Calu3 (cell line): ENCODE measurements at regions not wholly inside any gene's neighbourhood (a gene's known extent, or its start where the extent isn't known, plus 50 kb on each side); places are given as distances from the start of the nearest gene placed in this dataset.

Experiments
- BruUV-seq: library from RNA; stranded (reverse); fragments of 400-500 nt; replicated peaks from 2 replicates; lab custom pipeline; 2021; lab: Mats Ljungman, UMichigan
- CTCF ChIA-PET: fragments of 300-600 bp; sonication (Branson Sonifier 250); formaldehyde crosslinking; loops from one replicate; lab custom pipeline; 2022; ENCODE audit warnings: antibody characterized with exemption; lab: Charles Lee
- DNase-seq: peaks from one replicate; pipeline ENCODE4 v3.0.0; 2022
- H3K27ac Mint-ChIP-seq: one replicate; pipeline ENCODE4 v1.8.0; 2022; ENCODE audit warnings: mixed read lengths; ENCODE audit not compliant: unreplicated experiment
- H3K27me3 Mint-ChIP-seq: one replicate; pipeline ENCODE4 v1.8.0; 2022; ENCODE audit warnings: mixed read lengths; ENCODE audit not compliant: unreplicated experiment
- H3K36me3 Mint-ChIP-seq: one replicate; pipeline ENCODE4 v1.8.0; 2022; ENCODE audit warnings: mild to moderate bottlenecking, moderate library complexity, mixed read lengths; ENCODE audit not compliant: insufficient read depth, unreplicated experiment
- H3K4me1 Mint-ChIP-seq: one replicate; pipeline ENCODE4 v1.8.0; 2022; ENCODE audit warnings: mild to moderate bottlenecking, low read depth, mixed read lengths; ENCODE audit not compliant: unreplicated experiment
- H3K4me3 Mint-ChIP-seq: one replicate; pipeline ENCODE4 v1.8.0; 2022; ENCODE audit warnings: mild to moderate bottlenecking, low read depth, moderate library complexity, mixed read lengths; ENCODE audit not compliant: unreplicated experiment
- H3K9me3 Mint-ChIP-seq: one replicate; pipeline ENCODE4 v1.8.0; 2022; ENCODE audit warnings: low read depth, mixed read lengths; ENCODE audit not compliant: unreplicated experiment
- intact Hi-C: fragments of 100-400 bp; cut with micrococcal nuclease; formaldehyde crosslinking; loops from one replicate; pipeline ENCODE4 v1.10.0; 2022; ENCODE audit not compliant: unreplicated experiment
- TF ChIP-seq, protein P1 (sequence below): fragments of 200-600 bp; IDR thresholded peaks from one replicate; pipeline ENCODE4 v1.8.0; 2022; ENCODE audit warnings: antibody characterized with exemption; ENCODE audit not compliant: unreplicated experiment

DNA sequence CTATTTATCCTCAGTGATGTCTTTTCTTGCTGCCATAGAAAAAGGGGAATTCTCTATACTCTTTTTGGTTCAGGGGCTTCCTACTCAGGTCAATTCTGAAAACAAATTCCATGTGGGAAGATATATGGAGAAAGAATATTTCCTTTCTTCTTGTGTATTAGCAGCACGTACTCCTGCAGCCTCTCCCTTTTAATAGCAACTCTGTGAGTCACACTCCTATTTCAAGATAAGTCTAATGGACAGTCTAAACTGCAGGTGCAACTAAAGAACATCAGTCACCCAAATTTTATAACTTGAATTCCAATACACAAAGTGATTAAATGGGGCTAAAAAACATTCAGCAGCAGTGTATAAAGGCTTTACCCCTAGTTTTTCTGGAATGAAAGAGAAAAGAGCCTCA is 942.2 kb downstream of the CNTNAP5 start:
- H3K4me1 Mint-ChIP-seq, result no peaks in the 10 kb centered on the region
- no peaks in the 10 kb centered on the region for H3K36me3 Mint-ChIP-seq
- CTCF ChIA-PET, result no interaction called here
- TF ChIP-seq, protein P1, sequence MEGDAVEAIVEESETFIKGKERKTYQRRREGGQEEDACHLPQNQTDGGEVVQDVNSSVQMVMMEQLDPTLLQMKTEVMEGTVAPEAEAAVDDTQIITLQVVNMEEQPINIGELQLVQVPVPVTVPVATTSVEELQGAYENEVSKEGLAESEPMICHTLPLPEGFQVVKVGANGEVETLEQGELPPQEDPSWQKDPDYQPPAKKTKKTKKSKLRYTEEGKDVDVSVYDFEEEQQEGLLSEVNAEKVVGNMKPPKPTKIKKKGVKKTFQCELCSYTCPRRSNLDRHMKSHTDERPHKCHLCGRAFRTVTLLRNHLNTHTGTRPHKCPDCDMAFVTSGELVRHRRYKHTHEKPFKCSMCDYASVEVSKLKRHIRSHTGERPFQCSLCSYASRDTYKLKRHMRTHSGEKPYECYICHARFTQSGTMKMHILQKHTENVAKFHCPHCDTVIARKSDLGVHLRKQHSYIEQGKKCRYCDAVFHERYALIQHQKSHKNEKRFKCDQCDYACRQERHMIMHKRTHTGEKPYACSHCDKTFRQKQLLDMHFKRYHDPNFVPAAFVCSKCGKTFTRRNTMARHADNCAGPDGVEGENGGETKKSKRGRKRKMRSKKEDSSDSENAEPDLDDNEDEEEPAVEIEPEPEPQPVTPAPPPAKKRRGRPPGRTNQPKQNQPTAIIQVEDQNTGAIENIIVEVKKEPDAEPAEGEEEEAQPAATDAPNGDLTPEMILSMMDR, result no peak
- DNase-seq, result no peak
- no peaks in the 10 kb centered on the region for H3K27me3 Mint-ChIP-seq
- no peak overlapping the region for H3K4me3 Mint-ChIP-seq
- peaks cover 5% of the 10 kb centered on the region for H3K9me3 Mint-ChIP-seq
- no peak overlapping the region for H3K27ac Mint-ChIP-seq
- intact Hi-C loops, result no loop called here
- BruUV-seq, result no TSS peak

DNA sequence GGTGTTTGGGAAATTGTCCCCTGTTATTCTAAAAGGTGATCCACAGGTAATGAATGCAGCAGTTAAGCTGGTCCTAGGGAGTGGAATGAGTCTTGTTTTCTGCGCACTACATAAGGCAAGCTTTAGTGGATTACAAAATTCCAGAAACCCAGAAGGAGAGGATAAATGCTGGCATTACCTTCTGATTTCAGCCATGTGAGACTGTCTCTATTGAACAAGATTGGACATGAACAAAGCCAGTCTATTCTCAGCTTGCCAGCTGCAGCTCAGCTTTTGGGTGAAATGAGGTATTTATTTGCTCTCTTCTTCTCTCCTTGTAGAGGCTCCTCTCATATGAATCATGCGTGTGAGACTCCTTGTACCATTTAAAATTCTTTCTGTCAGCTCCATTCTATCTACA is 944.9 kb downstream of the CNTNAP5 start:
- Mint-ChIP-seq H3K36me3 (no peaks in the 10 kb centered on the region), H3K4me3 (no peak overlapping the region), H3K9me3 (peaks cover 5% of the 10 kb centered on the region), H3K27ac (no peak overlapping the region), H3K27me3 (no peaks in the 10 kb centered on the region), H3K4me1 (no peaks in the 10 kb centered on the region)
- intact Hi-C loops, result no loop called here
- no TSS peak for BruUV-seq
- TF ChIP-seq, protein P1, result no peak
- DNase-seq, result no peak
- CTCF ChIA-PET, result no interaction called here

DNA sequence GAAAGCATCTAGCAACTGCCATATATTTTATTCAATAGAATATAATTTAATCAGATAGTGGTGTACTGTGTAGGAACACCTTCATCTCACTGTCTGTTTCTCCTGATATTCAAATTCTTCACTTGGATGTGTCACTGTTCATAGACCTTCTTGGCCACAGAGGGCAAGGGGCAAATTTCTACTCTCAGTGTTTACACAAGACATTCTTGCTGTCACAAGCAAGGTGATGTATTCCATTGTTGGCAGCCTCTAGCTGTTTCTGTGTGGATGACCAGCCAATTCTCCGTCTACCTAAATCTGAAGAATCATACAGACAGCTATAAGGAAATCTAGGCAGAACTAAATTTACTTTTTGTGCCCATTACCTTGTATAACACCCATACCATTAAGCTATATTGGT is 948.3 kb downstream of the CNTNAP5 start:
- Mint-ChIP-seq H3K36me3 (no peaks in the 10 kb centered on the region), H3K9me3 (peaks cover 9% of the 10 kb centered on the region), H3K27ac (no peak overlapping the region), H3K4me1 (no peaks in the 10 kb centered on the region), H3K4me3 (no peak overlapping the region), H3K27me3 (no peaks in the 10 kb centered on the region)
- no TSS peak for BruUV-seq
- CTCF ChIA-PET, result no interaction called here
- intact Hi-C loops, result no loop called here
- DNase-seq, result no peak
- TF ChIP-seq, protein P1, result no peak

DNA sequence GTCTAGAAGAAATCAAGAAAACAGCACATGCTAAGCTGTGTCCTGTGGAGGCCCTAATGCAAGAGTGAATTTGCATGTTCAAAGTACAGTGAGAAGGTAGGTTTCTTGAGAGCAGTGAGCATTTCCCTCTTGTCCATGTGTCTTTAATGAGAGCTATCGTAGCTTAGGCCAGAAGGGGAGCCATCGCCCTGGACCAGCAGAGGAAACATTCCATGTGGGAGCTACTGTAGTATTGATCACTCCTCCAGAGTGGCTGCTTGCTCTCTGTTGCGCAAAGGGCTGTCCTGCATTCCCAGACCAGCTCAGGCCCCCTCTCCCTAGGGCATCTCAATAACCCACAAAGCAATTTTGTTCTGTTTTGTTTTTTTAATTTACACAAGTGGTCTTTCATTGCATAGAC is 950.1 kb downstream of the CNTNAP5 start:
- intact Hi-C loops, result no loop called here
- Mint-ChIP-seq H3K36me3 (no peaks in the 10 kb centered on the region), H3K27ac (no peak overlapping the region), H3K27me3 (no peaks in the 10 kb centered on the region), H3K4me3 (no peak overlapping the region), H3K4me1 (no peaks in the 10 kb centered on the region), H3K9me3 (peaks cover 6% of the 10 kb centered on the region)
- TF ChIP-seq, protein P1, result no peak
- BruUV-seq, result no TSS peak
- DNase-seq, result no peak
- CTCF ChIA-PET, result no interaction called here
